HG02623 (cell line): ENCODE measurements at regions not wholly inside any gene's neighbourhood (a gene's known extent, or its start where the extent isn't known, plus 50 kb on each side); places are given as distances from the start of the nearest gene placed in this dataset.
"Not testable (repeated sequence)": the region's sequence is repeated elsewhere in the genome, so short reads cannot be mapped to it uniquely, and the experiment has no call there.

Source experiments
- ATAC-seq: cut with Tn5 transposase; IDR thresholded peaks from one replicate; pipeline ENCODE4 v1.9.1; 2021; ENCODE audit warnings: moderate library complexity; ENCODE audit not compliant: unreplicated experiment

DNA sequence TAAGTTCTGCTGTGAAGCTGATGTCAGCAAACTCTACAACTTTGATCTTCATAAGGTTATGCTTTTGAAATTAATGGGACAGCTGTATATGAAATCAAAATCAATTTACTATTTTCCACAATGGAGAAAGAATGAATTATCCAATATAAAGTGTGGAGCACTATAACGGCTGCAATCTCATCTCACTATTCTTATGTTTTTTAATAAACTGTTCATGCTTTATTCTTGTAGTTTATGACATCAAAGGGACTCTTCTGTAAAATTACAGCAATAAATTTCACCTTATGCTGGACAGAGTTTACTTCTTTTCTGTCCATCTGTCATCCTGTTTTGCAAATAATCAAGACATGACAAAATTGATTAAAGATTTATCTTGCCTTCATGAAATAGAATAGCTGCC is 192.5 kb downstream of the TECRL start:
- ATAC-seq: no peak

DNA sequence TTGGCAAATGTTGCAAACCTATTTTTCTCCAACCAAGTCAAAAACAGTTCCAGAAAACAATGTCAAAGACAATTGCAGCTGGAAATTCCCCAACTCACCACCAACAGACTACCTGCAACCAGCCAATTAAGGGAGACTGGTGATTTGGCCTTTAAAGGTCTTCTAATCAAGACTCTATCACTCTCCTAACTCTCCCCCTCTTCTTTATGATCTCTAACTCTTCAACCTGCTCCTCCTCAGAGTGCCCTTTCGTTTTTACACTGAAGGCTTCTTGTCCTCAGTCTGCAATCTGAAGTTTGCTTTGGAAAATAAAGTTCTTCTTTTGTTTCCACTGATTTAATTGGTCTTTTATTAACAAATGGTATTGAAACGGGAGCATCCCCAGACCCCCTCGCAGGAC is 203.9 kb downstream of the TECRL start:
- no peak for ATAC-seq

DNA sequence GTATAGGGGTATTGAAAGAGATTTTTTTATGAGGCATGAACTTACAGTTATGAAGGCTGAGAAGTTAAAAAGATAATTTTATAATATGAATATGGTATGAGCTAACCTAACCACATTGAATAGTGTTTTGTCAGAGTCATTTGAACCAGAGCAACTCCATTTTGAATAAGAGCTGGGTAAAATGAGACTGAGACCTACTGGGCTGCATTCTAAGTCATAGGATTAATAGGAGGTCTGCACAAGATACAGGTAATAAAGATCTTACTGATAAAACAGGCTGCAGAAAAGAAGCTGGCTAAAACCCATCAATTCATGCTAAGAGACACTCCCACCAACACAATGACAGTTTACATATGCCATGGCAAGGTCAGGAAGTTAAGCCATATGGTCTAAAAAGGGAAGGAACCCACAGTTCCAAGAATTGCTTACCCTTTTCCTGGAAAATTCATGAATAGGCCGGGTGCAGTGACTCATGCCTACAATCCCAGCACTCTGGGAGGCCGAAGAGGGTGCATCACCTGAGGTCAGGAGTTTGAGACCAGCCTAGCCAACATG is 209.2 kb downstream of the TECRL start:
- ATAC-seq: no peak

GRCh38 chr4:64195582-64195981 is 213.7 kb downstream of the TECRL start:
- ATAC-seq: no peak

GRCh38 chr4:64192731-64193412 is 216.4 kb downstream of the TECRL start:
- no peak for ATAC-seq

DNA sequence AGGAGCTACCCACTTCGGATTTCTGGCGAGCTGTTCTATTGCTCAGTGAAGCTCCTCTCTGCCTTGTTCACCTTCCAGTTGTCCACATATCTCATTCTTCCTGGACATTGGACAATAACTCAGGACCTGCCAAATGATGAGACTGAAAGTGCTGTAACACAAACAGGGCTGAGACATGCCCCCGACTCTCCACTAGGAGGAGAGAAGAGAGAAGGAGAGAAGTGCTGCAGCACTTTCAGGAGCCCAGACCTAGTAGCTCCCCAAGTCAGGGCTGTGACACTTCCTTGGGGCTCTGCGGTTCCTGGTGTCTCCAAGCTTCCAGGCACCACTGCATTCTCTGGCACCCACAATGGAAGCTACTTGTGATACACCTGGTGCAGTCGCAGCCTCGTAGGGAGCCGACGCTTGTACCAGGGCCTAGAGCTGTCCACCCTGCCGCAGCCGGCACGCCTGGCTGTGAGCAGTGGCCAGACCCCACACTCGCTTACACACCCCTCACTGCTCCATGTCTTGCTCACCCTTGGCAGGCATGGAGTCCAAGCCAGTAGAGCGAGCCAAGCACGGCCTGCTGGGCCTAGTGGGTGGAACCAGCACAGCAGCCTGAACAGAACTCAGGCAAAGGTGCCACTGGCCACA is 234.9 kb downstream of the TECRL start:
- ATAC-seq: no peak

DNA sequence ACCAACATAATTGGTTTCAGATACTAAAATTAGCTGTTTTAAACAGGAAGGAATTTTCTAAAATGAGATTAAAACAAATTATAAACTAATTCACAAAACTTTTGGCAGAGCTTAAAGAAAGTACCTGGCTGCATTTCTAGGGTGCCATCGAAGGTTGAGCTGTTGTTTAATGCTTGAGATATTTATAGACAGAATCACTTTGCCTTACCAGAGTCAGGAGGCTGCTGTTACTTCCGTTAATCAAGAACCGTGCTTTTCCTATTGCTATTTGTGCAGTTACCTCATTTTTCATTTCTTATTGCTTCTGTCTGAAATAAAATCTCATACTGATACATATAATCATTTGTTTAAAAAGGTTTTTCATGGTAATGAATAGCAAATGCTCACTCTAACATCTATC is 242.9 kb downstream of the TECRL start:
- ATAC-seq: no peak

- peak; percentile 86 for ATAC-seq
These were observed 250.5 kb downstream of the TECRL start for GRCh38 chr4:64158648-64159326.

DNA sequence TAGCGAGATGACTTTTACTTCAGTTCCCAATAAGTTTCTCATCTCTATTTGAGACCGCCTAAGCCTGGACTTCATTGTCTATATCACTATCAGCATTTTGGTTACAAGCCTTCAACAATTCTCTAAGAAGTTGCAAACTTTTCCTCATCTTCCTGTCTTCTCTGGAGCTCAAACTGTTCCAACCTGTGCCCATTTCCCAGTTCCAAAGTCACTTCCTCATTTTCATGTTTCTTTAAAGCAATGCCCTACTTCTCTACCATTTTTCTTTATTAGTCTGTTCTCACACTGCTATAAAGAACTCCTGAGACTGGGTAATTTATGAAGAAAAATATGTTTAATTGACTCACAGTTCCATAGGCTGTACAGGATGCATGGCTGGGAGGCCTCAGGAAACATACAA is 251.9 kb downstream of the TECRL start:
- ATAC-seq: no peak

DNA sequence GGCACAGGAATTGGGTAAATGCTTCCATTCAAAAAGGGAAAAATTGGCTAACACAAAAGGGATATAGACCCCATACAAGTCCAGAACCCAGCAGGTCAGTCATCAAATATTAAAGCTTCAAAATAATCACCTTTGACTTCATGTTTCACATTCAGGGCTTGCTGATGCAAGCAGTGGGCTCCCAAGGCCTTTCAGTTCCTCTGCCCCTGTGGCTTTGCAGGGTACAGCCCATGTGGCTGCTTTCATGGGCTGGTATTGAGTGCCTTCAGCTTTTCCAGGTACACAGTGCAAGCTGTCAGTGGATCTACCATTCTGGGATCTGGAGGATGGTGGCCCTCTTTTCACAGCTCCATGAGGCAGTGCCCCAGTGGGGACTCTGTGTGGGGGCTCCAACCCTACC is 253.0 kb downstream of the TECRL start:
- no peak for ATAC-seq

GRCh38 chr4:64146030-64146429 is 263.2 kb downstream of the TECRL start:
- ATAC-seq: no peak

DNA sequence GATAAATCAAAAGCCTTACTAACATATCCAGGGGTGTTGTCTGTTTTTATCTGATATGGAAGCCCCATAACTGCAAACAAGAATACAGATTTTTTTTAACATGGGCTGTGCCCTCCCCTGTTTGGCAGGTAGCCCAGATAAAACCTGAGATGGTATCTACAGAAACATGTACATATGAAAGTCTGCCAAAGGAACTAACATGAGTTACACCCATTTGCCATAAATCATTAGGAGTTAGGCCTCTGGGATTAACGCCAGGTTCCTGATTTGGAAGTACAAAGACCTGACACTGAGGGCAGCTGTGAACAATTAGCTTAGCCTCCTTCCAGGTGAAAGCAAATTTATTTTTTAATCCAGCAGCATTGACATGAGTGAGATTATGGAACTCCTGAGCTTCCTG is 264.3 kb downstream of the TECRL start:
- no peak for ATAC-seq

DNA sequence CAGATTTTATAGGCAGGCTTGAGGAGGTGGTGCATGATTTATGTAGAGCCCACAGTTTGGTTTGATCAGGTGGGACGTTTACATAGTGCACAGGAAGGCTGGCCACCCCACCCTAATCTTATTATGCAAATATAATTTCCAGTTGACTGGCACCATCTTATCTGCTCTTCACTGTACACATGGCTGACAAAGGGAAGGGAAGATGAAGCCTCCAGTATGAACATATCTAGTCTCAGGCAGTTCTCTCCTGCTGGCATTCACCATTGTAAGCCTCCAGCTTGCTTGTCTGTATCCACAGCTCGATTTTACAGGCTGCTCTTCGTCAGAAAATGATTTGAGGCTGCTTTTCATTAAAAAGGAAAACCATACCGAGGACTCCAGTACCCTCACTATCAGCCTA is 278.3 kb downstream of the TECRL start:
- no peak for ATAC-seq

GRCh38 chr4:64125354-64125753 is 283.9 kb downstream of the TECRL start:
- ATAC-seq: no peak

DNA sequence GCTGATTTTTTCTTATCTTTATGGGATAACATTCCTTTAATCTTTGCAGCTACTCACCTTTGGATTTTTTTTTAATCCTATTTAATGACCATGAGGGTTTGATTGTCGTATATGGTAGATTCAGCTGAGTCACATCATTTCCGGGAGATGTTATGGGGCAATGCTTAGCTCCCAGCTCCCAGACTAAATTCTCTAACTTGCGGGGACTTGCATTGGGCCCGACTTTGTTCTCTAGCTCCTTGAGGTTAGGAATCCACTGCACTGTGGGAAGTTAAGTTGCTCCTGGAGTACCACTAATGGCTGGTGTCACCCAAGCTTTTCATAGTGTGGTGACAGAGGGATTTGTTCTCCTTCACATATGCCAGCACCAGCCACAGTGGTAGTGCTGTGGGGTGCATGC is 287.4 kb downstream of the TECRL start:
- no peak for ATAC-seq

- ATAC-seq: no peak
These were observed 303.3 kb downstream of the TECRL start for GRCh38 chr4:64105903-64106302.

- no peak for ATAC-seq
These were observed 313.9 kb downstream of the TECRL start for GRCh38 chr4:64095398-64095797.

- no peak for ATAC-seq
These were observed 329.9 kb downstream of the TECRL start for GRCh38 chr4:64079316-64079715.

- ATAC-seq: no peak
These were observed 341.2 kb downstream of the TECRL start for GRCh38 chr4:64068096-64068495.

- no peak for ATAC-seq
These were observed 346.3 kb downstream of the TECRL start for GRCh38 chr4:64062991-64063390.

DNA sequence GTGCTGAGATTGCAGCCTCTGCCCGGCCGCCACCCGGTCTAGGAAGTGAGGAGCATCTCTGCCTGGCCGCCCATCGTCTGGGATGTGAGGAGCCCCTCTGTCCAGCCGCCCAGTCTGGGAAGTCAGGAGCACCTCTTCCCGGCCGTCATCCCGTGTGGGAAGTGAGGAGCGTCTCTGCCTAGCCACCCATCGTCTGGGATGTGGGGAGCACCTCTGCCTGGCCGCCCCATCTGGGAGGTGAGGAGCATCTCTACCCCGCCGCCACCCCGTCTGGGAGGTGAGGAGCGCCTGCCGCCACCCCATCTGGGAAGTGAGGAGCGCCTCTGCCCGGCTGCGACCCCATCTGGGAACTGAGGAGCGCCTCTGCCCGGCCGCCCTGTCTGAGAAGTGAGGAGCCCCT is 372.2 kb downstream of the TECRL start:
- not testable (repeated sequence) for ATAC-seq

GRCh38 chr4:64022560-64022959 is 386.7 kb downstream of the TECRL start:
- ATAC-seq: no peak
